NCI-H1694 treated with DMSO at 0.1 percent for 48 hours (cell line): ENCODE measurements at regions not wholly inside any gene's neighbourhood (a gene's known extent, or its start where the extent isn't known, plus 50 kb on each side); places are given as distances from the start of the nearest gene placed in this dataset.

Experiments
- DNase-seq: peaks from one replicate; lab custom pipeline; 2025; lab: John Stamatoyannopoulos, UW

DNA sequence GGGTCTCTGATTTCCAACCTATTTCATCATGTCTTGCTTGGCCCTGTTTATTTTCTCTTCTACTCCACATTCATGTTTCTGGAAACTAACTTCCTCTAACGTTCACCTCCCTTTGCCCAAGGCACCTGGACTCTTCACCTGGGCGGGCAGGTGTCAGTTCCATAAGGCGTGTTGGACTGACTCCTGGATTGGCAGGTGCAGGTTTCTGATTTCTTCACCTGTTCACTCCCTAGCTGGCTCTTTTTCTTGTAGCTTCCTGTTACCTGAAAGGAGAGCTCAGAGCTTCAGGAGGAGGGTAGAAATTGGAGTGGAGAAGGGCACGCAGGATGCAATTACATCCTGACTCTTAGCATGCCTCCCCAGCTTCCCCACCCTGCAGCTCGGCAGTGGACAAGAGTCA is 350.8 kb upstream of the KLF3 start:
- DNase-seq, result no peak

DNA sequence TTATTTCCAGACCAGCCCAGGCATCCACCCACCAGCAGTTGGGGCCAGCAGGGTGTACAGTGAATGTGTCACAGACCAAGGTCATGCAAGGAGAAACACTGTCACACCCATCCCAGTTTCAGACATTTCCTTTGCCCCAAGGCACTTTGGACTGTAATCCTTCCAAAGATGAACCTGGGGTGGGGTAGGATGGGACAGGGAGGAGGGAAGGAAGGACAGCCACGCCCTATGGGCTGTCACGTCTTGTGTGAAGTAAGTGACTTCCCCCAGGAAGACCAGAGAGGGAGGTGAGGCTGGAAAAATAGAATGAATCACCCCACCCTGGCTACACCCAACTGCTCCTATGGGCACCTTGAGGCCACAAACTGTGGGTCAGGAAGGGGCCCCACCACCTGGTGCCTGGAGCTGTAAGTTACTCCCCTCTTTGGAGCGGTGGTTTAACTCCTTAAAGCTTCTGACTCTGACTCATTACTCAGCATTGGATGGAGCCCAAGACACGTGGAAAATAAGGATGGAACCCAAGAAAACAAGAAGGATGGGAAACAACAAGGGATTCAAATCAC is 349.9 kb upstream of the KLF3 start:
- DNase-seq, result no peak

DNA sequence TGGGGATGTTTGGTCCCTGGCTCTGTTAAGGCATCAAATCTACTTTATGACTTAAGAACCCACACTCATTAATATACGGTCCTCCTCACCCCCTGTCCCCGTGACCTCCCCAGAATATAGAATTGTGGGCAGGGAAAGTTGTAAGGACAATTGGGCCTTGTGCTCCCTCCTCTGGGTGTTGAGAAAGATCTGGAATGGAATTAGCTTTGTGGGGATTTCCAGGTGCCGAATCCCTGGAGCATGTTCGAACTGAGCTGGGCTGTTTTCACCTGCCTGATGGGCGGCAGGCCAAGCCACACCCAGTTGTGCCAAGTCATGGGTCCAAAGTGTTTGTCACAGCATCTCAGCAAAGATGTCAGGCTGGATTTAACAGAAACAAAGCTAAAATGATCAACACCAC is 349.3 kb upstream of the KLF3 start:
- no peak for DNase-seq

DNA sequence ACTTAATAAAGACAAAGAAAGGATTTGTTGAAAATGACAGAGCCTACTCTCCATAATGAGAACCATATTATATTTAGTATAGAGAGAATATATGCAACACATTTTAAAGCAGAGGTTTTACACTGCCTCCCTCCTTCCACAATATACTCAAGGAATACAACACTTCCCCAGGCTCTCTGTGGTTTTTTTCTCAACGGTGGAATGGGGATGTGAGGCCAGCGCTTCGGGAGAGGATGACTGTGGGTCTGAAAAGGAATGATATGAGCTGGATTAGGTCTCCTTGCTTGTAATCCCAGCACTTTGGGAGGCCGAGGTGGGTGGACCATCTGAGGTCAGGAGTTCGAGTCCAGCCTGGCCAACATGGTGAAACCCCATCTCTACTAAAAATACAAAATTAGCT is 348.7 kb upstream of the KLF3 start:
- DNase-seq, result no peak

DNA sequence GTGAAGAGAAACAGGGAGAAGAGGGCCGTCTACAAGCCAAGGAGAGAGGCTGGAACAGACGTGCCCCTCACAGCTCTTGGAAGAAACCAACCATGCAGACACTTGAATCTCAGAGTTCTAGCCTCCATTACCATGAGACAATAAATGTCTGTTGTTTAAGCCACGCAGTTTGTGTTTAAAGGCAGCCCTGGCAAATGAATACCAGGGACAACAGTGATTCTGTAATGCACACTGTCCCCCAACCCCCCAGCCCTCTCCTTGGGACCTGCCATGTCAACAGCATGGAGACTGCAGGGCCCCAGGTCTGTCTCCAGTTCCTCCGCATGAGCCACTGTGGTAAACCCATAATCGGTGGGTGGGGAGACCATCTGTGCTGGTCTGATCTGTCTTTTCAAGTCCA is 348.0 kb upstream of the KLF3 start:
- DNase-seq, result no peak

DNA sequence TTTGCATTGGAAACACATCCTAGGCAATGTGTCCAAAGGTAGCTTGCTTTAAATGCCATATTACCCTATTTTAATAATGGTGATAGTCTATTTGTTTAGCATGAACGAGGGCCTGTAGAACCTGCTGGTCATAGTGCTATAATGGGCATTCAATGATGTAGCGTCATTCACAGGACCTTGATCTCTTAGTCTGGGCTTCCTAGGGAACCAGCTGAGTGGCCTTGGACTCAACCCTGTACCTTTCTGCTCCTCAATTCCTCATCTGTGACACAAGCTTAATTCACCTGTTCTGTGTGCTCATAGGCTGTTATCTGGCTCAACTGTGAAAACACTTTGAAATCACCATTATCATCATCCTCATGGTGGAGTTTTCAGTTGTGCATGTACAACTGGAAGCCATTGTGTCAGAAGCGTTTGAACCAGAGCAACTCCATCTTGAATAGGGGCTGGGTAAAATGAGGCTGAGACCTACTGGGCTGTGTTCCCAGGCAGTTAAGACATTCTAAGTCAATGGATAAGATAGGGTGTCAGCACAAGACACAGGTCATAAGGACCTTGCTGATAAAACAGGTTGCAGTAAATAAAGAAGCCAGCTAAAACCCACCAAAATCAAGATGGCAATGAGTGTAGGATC is 346.8 kb upstream of the KLF3 start:
- no peak for DNase-seq

DNA sequence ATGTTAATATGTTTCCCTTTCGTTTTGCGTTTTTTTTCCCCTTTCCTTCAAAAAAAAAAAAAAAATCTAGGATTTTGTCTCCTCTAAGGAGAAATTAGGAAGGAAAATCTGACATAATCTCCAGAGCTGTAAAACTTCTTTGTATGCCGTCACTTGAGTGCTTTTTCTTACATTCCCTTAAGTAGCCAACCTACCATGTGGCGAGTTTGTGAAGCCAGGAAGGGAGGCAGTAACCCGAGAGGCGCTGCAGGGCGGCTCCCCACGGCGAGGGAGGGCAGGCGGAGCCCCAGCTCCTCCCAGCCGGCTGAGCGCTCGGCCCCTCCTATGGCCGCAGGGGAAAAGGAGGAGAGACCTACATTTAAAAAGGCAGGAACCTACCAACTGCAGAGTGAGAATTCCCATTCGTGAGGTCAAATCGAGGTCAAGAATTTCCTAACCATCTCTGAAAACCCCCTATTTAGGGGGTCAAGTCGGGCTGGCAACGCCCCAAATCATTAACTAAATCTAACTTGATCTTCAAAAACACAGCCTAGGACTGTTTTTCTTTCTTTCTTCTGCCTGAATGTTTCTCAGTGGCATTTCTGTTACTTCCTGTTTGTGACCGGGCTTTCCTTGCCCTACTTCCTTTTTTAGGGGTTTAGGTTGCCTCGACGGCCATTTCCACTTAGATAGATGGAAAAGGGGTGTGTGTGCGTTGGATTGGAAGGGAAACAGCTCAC is 345.1 kb upstream of the KLF3 start:
- no peak for DNase-seq

DNA sequence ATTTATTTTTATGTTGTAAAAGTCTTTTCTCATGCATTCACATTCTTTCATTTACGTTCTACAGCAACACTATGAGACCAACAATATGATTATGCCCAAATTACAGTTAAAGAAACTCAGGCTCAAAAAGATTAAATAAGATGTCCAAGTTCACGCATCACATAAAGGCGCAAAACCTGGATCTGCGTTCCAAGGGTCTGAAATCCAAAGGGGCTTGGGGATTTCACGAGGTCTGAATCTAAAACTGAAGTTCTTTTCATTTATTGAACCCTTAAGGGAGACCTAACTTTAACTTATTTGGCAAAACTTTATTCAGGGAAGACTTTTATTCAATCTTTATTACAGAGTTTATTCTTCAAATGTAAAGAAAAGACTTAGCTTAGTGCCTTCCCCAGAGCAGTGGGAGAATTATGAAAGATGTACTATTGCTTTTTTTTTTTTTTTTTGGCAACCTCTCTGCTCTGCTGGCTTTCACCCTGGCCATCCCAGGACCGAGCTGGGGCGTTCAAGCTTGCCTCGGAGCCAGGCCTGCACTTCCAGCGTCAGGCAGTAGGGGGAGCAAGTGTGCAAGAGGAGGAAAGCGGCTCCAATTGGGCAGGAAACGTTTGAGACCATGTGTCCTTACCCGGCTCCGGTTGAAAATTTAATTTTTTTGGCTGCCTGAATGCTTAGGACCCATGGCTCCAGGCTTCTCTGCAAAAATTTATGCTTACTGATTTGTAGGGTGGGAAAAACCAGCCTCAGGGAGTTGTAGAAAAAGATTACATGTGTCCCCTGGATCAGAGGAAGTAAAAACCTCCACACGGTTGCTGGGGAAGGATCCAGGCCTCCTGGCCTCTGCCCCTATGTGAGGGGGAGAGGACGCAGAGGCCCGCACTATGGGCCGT is 344.3 kb upstream of the KLF3 start:
- DNase-seq, result peak; percentile 70

DNA sequence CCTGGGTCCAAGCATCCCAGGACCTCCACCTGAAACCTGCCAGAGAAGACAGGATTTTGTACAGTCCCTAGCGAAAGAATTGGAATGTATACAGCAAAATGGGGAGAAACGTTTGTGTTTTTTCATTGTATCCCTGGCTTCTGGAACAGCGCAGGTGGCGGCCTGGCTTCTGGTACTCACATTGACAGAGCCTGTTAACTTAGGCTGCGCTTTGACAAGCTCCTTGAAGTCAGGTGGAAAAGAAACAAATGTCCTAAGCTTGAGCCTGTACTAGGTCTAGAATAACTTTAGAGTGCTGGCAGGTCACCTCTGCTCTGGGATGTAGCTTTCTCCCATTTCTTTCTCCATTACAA is 343.7 kb upstream of the KLF3 start:
- no peak for DNase-seq

DNA sequence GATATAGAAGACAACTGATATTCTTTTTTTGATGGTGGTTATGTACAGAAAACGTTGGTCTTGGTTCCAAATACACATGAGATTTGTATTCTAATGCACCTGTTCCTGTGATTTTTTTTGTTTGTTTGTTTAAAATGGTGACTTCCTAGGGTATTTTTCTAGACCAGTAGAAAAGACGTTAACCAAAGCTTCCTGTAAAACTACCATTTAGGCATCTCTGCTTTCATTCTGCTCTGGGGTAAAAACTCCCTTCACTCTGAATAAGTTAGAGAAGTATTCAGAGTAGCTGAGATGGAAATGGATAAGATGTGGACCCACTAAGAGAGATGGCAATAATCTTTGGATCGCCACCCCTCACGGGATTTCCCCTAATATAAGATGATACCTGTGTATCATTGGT is 343.2 kb upstream of the KLF3 start:
- DNase-seq, result no peak

DNA sequence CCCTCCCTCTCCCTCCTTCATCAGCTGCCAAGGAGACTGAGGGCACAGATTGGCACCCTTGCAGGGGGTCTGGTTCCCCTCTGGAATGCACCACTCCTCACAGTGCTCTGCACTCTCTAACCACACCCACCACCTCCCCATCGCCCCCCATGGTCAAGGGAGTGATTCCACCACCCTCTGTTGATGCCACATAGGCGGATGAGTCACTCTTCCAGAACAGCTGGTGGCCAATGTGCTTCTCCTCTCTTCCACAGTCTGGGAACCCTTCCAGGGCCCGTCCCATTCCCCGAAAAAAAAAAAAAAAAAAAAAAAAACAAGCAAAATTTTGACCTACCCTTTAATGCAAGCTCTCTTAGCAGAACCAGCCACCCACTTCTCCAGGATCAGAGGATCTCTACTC is 341.3 kb upstream of the KLF3 start:
- DNase-seq, result no peak

DNA sequence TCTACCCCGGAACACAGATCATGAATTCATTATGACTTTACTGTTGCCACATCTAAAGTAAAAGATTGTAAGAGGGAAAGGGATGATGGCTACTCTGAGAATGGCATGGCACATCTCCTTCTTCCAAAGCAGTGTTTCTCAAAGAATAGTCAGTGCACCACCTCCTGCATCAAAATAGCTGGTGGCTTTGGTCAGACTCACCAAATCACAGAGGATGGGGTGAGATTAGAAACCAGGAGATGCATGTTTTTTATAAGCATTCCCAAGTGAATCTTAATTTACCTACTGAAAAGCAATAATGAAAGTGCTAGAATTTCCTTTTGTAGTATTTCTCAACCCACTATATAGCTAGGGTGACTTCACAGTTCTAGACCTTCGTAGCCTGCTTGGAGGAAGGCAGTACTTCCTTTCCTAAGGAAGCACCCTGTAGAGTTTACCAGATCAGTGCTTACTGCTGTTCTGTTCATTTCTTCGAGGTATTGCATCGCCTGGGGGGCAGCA is 340.8 kb upstream of the KLF3 start:
- no peak for DNase-seq

DNA sequence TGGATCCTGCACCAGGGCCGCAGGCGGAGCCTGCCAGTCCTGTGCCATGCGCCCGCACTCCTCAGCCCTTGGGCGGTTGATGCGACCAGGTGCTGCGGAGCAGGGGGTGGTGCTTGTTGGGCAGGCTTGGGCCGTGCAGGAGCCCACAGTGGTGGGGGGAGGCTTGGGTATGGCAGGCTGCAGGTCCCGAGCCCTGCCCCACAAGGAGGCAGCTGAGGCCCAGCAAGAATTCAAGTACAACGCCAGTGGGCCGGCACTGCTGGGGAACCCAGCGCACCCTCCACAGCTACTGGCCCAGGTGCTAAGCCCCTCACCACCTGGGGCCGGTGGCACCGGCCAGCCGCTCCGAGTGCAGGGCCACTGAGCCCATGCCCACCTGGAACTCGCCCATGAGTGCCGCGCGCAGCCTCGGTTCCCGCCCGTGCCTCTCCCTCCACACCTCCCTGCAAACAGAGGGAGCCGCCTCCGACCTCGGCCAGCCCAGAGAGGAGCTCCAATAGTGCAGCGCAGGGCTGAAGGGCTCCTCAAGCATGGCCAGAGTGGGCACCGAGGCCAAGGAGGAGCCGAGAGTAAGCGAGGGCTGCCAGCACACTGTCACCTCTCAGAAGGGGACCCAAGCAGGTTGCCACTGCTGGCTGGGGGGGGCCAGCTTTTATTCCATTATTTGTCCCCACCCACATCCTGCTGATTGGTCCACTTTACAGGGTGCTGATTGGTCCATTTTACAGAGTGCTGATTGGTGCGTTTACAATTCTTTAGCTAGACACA is 339.0 kb upstream of the KLF3 start:
- DNase-seq, result no peak

DNA sequence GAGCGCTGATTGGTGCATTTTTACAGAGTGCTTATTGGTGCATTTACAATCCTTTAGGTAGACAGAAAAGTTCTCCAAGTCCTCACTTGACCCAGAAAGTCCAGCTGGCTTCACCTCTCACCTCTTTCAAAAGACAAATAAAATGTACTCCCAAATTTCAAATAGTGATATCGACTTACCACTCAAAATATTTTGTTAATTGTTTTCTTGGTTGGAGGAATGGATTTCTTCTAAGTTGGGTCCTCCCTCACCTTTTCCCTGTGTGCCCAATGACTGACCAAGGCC is 338.4 kb upstream of the KLF3 start:
- no peak for DNase-seq

DNA sequence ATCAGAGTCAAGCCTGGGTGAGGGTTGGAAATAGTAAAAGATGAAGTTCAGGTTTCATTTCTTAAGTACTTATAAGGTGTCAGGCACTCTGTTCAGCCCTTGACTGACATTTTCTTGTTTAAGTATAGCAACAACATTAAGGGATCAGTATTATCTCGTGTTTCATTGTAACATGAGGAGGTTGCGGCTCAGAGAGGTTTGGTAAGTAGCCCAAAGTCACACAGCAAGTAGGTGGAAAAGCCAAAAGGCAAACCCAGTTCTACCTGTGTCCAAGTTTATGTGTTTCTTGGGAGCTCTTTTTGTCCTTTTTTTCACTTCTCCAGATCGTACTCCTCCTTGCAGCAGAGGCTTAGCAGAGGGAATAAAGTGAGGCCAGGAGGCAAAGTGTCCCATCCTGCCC is 337.5 kb upstream of the KLF3 start:
- DNase-seq, result no peak

DNA sequence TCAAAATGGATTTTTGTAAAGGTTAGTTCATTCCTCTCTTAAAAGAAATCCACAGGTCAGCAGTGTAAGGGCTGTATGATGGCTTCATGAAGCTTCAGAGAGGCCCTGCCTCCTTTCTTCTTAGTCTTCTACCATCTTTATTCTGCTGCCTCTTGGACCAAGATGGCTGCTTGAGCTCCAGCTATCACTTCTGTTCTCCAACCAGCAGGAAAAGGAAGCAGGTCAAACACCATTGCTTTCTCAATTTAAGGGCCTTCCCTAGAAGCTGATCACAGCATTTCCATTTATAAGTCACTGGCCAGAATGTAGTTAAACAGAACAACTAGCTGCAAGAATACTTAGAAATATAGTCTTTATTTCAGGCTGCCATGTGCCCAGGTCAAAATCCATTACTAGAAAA is 336.8 kb upstream of the KLF3 start:
- no peak for DNase-seq

DNA sequence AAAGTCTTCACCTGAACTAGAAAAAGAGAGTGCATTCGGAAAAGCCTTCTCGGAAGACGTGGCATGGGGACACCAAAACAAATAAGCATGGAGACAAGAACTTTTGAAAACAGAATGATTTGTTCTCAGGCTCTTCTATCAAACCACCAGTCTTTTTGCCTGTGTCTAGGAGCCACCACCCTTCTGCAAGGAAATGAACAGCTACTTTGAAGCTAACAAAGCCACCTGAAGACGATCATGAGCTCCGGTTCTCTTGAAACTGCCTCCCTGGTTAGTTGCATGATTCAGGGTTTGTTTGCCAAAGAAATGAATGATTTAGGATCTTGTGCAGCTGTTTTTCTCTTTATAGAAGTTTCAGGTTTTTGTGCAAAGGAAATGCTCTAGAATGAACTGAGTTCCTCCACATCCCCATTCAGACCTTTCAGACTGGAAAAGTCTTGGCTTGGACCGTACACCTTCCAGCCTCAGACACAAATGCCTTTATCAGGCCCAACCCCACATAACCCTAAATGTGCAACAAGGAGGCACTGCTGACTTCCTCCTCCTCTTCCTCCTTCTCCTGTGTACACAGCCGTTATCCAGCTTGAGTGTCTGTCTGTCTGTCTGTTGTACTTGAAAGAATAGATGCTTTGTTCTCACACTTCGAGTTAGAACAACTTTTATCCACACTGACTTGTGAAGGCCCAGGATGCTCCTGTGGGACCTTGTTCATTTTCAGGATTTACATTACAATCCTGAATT is 334.8 kb upstream of the KLF3 start:
- no peak for DNase-seq

DNA sequence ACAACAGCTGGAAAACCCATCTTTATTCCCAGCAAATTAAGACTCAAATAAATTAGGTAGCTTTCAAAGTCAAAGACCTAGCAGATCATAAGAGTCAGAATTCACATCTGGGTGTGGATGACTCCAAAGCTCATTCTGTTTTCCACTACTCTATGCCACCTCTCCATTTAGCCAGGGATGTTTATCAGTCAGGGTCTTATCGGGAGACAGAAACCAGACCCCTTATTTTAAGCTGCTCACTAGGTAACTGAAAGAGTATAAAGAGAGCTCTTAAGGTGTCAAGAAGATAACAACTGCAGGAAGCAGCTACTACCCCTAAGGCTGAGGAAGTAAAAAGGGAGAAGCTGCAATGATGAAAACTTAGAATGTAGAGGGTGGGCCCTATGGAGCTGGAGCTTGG is 333.7 kb upstream of the KLF3 start:
- DNase-seq, result no peak

DNA sequence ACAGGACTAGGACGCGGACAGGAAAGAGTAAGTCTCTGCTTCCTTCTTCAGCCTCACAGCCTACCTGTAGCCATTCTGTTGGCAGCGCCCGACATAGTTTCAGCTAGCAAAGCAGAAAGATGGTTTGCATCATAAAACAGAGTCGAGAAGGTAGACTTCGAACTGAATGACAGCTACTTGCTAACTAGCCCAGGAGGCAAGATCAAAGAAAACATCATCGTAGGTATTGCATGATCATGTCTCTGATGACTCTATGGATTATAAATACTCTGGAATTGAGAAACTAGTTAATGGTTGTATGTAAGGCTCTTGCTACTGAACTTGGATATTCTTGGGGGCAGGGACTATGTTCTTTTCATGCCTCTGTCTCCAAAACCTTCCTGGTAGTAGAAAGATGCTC is 333.1 kb upstream of the KLF3 start:
- no peak for DNase-seq

DNA sequence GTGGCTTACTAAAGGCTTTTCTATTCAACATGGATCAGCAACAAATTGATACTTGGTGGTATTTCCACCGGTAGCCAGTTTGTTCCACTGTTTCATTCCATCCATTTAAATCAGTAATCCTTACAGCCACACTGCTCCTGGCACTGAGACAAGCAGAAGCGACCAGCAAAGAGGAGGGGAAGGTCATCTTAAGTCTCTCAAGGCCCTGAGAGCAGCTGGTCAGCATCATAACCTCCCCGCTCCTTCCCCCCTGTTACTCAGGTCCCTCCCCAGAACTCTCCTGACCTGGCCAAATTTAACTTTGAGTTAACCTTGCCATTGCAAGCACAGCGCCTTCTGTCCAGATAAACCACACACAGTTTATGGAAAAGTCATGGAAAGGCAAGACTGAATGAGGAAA is 331.3 kb upstream of the KLF3 start:
- no peak for DNase-seq

DNA sequence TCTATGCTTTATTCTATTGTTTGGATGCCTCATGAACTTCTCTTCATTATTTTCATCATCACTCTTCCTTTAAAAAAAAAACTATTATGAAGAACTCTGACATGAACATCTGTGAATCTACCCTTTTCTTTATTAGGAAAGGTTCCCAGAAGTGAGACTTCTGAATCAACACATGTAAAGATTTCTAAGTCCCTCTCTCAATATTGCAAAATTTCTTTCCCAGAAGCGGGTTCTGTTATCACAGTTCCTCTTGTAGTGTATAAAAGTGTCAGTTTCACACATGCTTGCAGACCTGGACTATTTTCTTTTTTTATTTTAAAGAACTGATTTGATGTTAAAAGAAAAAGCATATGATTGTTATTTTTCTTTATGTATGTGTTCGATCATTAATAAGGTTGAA is 330.8 kb upstream of the KLF3 start:
- no peak for DNase-seq

DNA sequence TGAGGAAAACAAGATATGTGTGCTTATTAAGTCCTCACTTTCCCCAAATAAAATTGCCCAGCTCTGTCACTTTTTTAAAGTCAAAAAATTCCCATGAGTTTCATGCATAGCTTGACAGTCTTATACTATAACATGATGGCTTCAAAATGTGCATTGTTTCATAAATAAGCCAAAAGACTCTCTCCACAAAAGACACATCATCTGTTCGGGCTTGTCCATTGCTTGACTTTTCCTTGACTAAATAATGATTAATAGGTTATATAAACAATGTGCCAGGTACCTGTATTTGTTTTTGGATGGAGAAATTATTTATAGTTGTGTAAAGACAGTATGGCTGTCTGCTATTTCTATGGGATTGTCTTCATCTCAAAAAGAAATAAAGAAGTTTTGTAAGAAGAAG is 329.2 kb upstream of the KLF3 start:
- DNase-seq, result no peak
